Activated CD4-positive, alpha-beta T cell treated with anti-CD3 and anti-CD28 coated beads, Interleukin-2, amount 10 ng/mL, durations not matched to agents 24 days and 14 days (primary cell): ENCODE measurements at regions not wholly inside any gene's neighbourhood (a gene's known extent, or its start where the extent isn't known, plus 50 kb on each side); places are given as distances from the start of the nearest gene placed in this dataset.

Source experiments
- DNase-seq: peaks from one replicate; pipeline ENCODE4 v3.0.0; 2022
- H3K27ac Mint-ChIP-seq: one replicate; pipeline ENCODE4 v1.8.0; 2022; ENCODE audit warnings: mild to moderate bottlenecking, mixed read lengths
- H3K27me3 Mint-ChIP-seq: one replicate; pipeline ENCODE4 v1.8.0; 2022; ENCODE audit warnings: mixed read lengths
- H3K36me3 Mint-ChIP-seq: one replicate; pipeline ENCODE4 v1.8.0; 2022; ENCODE audit warnings: low read depth, mild to moderate bottlenecking, mixed read lengths
- H3K4me1 Mint-ChIP-seq: one replicate; pipeline ENCODE4 v1.8.0; 2021; ENCODE audit warnings: mixed read lengths
- H3K4me3 Mint-ChIP-seq: one replicate; pipeline ENCODE4 v1.8.0; 2022; ENCODE audit warnings: mild to moderate bottlenecking, moderate library complexity, mixed read lengths
- H3K9me3 Mint-ChIP-seq: one replicate; pipeline ENCODE4 v1.8.0; 2021; ENCODE audit warnings: mixed read lengths
- intact Hi-C: fragments of 100-400 bp; cut with micrococcal nuclease; formaldehyde crosslinking; loops from one replicate; pipeline ENCODE4 v1.15.1; 2023

- Mint-ChIP-seq H3K27ac (no peak overlapping the region), H3K36me3 (no peaks in the 10 kb centered on the region), H3K9me3 (no peaks in the 10 kb centered on the region), H3K4me3 (no peak overlapping the region), H3K4me1 (peaks cover 2% of the 10 kb centered on the region), H3K27me3 (no peaks in the 10 kb centered on the region)
- intact Hi-C loops: no loop called here
- no peak for DNase-seq
Measured at GRCh38 chrX:6734844-6735634, 200.1 kb upstream of the VCX3A start.

GRCh38 chrX:6732101-6732500 is 197.2 kb upstream of the VCX3A start:
- H3K9me3 Mint-ChIP-seq: no peaks in the 10 kb centered on the region
- H3K27me3 Mint-ChIP-seq: no peaks in the 10 kb centered on the region
- H3K4me1 Mint-ChIP-seq: peaks cover 2% of the 10 kb centered on the region
- intact Hi-C loops: no loop called here
- H3K36me3 Mint-ChIP-seq: no peaks in the 10 kb centered on the region
- H3K27ac Mint-ChIP-seq: no peak overlapping the region
- H3K4me3 Mint-ChIP-seq: no peak overlapping the region
- DNase-seq: no peak

- no peak for DNase-seq
- no peak overlapping the region for H3K4me3 Mint-ChIP-seq
- intact Hi-C loops: no loop called here
- H3K27me3 Mint-ChIP-seq: no peaks in the 10 kb centered on the region
- no peaks in the 10 kb centered on the region for H3K9me3 Mint-ChIP-seq
- peaks cover 2% of the 10 kb centered on the region for H3K4me1 Mint-ChIP-seq
- no peak overlapping the region for H3K27ac Mint-ChIP-seq
- H3K36me3 Mint-ChIP-seq: no peaks in the 10 kb centered on the region
Measured at GRCh38 chrX:6729626-6730025, 194.7 kb upstream of the VCX3A start.

GRCh38 chrX:6718766-6719165 is 183.8 kb upstream of the VCX3A start:
- Mint-ChIP-seq H3K36me3 (no peaks in the 10 kb centered on the region), H3K27me3 (no peaks in the 10 kb centered on the region), H3K9me3 (no peaks in the 10 kb centered on the region), H3K27ac (no peak overlapping the region), H3K4me3 (no peak overlapping the region), H3K4me1 (no peaks in the 10 kb centered on the region)
- DNase-seq: no peak
- intact Hi-C loops: no loop called here

DNA sequence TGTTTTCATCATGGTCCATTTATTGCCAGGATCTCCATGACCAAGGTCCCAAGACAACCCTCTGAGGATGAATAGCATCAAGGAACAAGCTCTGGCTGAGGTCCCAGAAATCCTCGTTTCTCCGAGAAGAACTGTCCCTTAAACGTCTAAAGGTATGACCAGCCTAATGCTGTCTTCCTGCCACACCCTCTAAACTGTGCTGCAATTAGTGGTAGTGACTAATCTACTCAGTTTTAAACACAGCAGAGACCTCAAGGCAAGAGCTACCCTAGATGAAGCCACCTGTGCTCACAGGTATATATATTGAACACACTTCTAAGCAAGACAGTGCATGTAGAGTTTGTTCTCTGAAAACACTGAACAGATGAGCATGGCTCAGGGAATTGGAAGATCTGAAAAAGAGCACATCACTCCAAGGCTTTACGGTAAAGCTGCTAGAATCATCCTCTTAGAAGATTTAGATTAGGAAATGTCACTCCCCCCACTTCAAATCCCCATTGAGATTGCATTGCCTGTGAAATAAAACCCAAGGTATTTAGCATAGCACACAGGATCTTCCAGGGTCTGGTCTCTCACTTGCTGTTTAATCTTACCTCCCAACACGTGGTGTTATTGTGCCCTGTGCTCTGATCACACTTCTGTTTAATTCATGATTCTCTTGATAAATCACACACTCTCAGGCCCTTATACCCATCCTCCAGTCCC is 173.9 kb upstream of the VCX3A start:
- H3K36me3 Mint-ChIP-seq: no peaks in the 10 kb centered on the region
- H3K27me3 Mint-ChIP-seq: no peaks in the 10 kb centered on the region
- no peaks in the 10 kb centered on the region for H3K4me1 Mint-ChIP-seq
- no peaks in the 10 kb centered on the region for H3K9me3 Mint-ChIP-seq
- intact Hi-C loops: no loop called here
- no peak for DNase-seq
- no peak overlapping the region for H3K4me3 Mint-ChIP-seq
- H3K27ac Mint-ChIP-seq: no peak overlapping the region

- no peak overlapping the region for H3K4me3 Mint-ChIP-seq
- H3K27me3 Mint-ChIP-seq: no peaks in the 10 kb centered on the region
- intact Hi-C loops: no loop called here
- H3K36me3 Mint-ChIP-seq: no peaks in the 10 kb centered on the region
- no peaks in the 10 kb centered on the region for H3K9me3 Mint-ChIP-seq
- H3K27ac Mint-ChIP-seq: no peak overlapping the region
- no peaks in the 10 kb centered on the region for H3K4me1 Mint-ChIP-seq
- DNase-seq: no peak
Measured at GRCh38 chrX:6708041-6708440, 173.1 kb upstream of the VCX3A start.

DNA sequence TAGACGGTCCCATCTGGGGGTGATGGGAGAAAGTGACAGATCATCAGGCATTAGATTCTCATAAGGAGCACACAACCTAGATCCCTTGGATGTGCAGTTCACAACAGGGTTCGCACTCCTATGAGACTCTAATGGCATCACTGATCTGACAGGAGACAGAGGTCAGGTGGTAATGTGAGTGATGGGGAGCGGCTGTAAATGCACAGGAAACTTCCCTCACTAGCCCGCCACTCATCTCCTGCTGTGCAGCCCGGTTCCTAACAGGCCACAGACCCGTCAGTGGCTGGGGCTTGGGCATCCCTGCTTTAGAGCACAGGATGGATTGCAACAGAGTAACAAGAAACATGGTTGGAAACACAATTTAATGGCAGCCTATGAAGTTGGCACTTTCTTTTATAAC is 172.6 kb upstream of the VCX3A start:
- DNase-seq: no peak
- Mint-ChIP-seq H3K36me3 (no peaks in the 10 kb centered on the region), H3K4me1 (no peaks in the 10 kb centered on the region), H3K4me3 (no peak overlapping the region), H3K27ac (no peak overlapping the region), H3K27me3 (no peaks in the 10 kb centered on the region), H3K9me3 (no peaks in the 10 kb centered on the region)
- intact Hi-C loops: no loop called here

DNA sequence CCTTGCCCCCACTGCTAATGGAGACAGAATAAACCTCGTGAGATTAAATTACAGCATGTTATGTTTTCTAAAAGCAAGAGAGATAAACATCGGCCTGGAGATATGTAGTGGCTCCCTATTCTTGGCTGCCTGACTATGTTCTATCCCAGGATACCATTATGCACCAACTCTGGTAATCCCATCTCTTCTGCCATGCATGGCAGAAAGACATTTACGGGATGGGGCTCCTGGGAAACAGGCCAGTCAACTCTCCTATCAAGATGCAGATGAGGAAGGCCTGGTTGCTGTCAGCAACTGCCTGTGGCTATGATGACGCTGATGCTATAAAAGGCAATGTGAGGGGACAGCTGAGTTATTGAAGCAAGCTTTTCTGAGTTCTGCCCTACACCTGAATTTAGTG is 166.2 kb upstream of the VCX3A start:
- no peaks in the 10 kb centered on the region for H3K4me1 Mint-ChIP-seq
- no peaks in the 10 kb centered on the region for H3K9me3 Mint-ChIP-seq
- no peak overlapping the region for H3K4me3 Mint-ChIP-seq
- DNase-seq: no peak
- H3K27me3 Mint-ChIP-seq: no peaks in the 10 kb centered on the region
- H3K36me3 Mint-ChIP-seq: no peaks in the 10 kb centered on the region
- intact Hi-C loops: no loop called here
- H3K27ac Mint-ChIP-seq: no peak overlapping the region

DNA sequence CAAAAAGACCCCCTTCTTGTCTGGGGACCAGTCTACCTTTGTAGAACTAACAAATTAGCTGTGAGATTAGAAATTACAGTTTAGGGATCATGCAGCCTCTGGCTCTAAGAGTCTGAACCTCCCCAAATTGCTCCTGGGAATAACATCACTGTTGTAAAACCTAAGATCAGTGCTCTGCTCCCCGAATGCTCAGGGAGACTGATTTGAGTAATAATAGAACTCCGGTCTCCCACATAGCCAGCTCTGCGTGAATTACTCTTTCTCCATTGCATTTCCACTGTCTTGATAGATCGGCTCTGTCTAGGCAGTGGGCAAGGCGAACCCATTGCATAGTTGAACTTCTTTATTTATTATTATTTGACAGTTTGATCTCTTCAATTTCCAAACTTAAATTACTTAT is 160.8 kb upstream of the VCX3A start:
- Mint-ChIP-seq H3K4me3 (no peak overlapping the region), H3K27me3 (no peaks in the 10 kb centered on the region), H3K9me3 (no peaks in the 10 kb centered on the region), H3K27ac (no peak overlapping the region), H3K4me1 (no peaks in the 10 kb centered on the region), H3K36me3 (no peaks in the 10 kb centered on the region)
- DNase-seq: no peak
- intact Hi-C loops: no loop called here

DNA sequence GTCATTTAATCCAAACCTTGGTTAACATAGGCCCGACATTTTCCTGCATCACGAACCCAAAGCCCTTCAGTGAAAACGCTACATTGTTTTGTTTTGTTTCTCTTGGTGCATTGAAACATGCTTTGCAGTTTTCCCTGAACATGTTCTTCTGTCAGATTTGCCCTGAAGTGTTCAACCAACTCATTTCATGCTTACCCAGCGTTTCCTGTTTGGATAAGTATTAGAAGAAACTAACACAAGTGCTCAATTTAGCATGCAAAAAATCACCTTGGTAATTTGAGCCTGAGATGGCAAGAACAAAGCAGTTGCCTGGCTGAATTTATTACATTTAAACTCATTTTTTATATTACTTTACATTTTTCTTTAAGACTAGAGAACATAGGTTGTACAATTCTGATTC is 160.1 kb upstream of the VCX3A start:
- no peak overlapping the region for H3K4me3 Mint-ChIP-seq
- no peaks in the 10 kb centered on the region for H3K27me3 Mint-ChIP-seq
- H3K27ac Mint-ChIP-seq: no peak overlapping the region
- no peaks in the 10 kb centered on the region for H3K36me3 Mint-ChIP-seq
- no peaks in the 10 kb centered on the region for H3K4me1 Mint-ChIP-seq
- intact Hi-C loops: no loop called here
- H3K9me3 Mint-ChIP-seq: no peaks in the 10 kb centered on the region
- DNase-seq: no peak

DNA sequence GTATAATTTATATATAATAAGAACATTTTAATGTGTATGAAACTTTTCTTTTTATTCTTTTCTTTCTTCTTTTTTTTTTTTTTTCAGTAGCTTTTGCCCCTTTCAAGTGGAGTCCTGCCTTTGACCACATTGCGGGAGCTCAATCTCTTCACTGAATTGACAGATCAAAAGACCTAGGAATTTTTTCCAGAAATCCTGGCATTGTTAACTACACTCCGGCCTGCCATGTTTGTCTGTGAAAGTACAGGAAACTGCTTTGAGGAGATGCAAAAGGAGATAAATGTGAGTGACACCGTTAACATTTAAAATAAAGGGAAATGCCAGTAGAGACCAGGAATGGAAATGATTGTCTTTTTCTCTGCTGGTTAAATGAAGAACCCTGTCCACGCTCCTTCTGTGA is 159.3 kb upstream of the VCX3A start:
- DNase-seq: no peak
- H3K27me3 Mint-ChIP-seq: no peaks in the 10 kb centered on the region
- no peak overlapping the region for H3K4me3 Mint-ChIP-seq
- no peaks in the 10 kb centered on the region for H3K4me1 Mint-ChIP-seq
- intact Hi-C loops: no loop called here
- H3K9me3 Mint-ChIP-seq: no peaks in the 10 kb centered on the region
- no peak overlapping the region for H3K27ac Mint-ChIP-seq
- H3K36me3 Mint-ChIP-seq: no peaks in the 10 kb centered on the region

DNA sequence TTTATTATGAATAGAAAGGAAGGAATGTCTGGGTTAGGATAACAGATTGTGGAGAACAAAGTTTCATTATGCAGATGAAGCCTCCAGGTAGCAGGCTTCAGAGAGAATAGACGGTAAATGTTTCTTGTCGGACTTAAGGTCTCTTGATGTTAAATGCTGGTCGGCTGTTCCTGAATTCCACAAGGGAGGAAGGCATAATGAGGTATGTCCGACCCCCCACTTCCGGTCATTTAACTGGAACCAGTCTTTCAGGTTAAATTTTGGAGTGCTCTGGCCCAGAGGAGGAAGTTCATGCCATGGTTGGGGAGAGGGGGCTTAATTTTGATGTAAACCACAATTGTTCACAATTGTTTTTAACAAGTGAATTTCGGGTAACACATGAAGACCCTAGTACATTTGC is 158.1 kb upstream of the VCX3A start:
- Mint-ChIP-seq H3K4me1 (no peaks in the 10 kb centered on the region), H3K27me3 (no peaks in the 10 kb centered on the region), H3K27ac (no peak overlapping the region), H3K9me3 (no peaks in the 10 kb centered on the region), H3K36me3 (no peaks in the 10 kb centered on the region), H3K4me3 (no peak overlapping the region)
- intact Hi-C loops: no loop called here
- DNase-seq: no peak

DNA sequence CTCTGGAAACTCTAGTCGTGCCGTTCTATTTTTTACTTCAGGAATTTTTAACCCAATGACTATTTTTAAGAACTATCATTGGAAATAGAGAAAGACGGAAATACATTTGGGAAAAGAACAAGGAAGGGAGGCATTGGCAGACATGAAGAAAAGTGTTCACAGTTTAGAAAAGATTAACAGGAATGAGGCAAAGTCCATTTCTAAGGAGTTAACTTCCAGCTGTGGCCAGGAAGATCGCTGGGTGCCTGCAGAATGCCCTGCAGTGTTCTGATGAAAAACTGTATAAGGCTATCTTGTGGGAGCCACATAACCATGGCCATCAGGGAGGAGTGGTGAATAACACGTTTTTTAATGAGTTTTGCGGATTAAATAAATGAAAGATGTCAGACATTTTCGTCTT is 150.6 kb upstream of the VCX3A start:
- Mint-ChIP-seq H3K9me3 (peaks cover 3% of the 10 kb centered on the region), H3K27me3 (no peaks in the 10 kb centered on the region), H3K4me1 (no peaks in the 10 kb centered on the region), H3K4me3 (no peak overlapping the region), H3K36me3 (no peaks in the 10 kb centered on the region), H3K27ac (no peak overlapping the region)
- intact Hi-C loops: no loop called here
- no peak for DNase-seq

DNA sequence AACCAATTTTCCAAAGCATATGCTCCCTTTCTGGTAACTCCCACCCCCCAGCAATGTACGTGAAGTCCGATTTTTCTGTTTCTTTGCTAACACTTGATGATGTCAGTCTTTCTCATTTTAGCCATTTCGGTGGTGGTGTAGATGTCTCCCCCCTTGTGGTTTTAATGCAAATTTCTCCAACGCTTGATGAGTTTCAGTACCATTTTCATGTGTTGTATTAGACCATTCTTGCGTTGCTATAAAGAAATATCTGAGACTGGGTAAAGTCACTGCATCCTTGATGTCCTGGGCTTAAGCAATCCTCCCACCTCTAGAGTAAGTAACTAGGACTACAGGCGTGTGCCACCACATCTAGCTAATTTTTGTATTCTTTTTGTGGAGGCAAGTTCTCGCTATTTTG is 148.4 kb upstream of the VCX3A start:
- Mint-ChIP-seq H3K4me3 (no peak overlapping the region), H3K4me1 (no peaks in the 10 kb centered on the region), H3K36me3 (no peaks in the 10 kb centered on the region), H3K27ac (no peak overlapping the region), H3K27me3 (no peaks in the 10 kb centered on the region), H3K9me3 (peaks cover 3% of the 10 kb centered on the region)
- intact Hi-C loops: no loop called here
- DNase-seq: no peak
